ENCODE measurements at regions not wholly inside any gene's neighbourhood (a gene's known extent, or its start where the extent isn't known, plus 50 kb on each side); places are given as distances from the start of the nearest gene placed in this dataset.
"Not testable (repeated sequence)": the region's sequence is repeated elsewhere in the genome, so short reads cannot be mapped to it uniquely, and the experiment has no call there.

DNA sequence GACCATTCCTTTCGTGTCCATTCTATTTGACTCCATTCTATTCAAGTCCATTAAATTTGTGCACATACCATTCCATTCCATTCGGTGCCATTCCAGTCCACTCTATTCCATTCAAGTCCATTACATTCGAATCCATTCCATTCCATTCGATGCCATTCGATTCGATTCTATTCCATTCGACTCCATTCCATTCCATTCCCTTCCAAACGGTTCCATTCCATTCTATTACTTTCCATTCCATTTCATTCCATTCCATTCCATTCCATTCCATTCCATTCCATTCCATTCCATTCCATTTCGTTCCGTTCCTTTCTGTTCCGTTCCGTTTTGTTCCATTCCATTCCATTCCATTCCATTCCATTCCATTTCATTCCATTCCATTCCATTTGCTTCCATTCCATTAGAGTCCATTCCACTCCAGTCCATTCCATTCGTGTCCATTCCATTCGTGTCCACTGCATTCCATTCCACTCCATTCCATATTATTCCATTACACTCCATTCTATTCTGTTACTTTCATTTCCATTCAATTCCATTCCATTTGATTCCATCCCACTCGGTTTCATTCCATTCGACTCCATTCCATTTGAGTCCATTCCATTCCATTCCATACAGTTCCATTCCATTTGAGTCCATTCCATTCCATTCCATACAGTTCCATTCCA is 2595.3 kb upstream of the TPTE start:
- TF ChIP-seq POLR2AphosphoS5, POLR2A (IDR thresholded peaks at IDR 0.05): not testable (repeated sequence)
- TF ChIP-seq, protein P1, sequence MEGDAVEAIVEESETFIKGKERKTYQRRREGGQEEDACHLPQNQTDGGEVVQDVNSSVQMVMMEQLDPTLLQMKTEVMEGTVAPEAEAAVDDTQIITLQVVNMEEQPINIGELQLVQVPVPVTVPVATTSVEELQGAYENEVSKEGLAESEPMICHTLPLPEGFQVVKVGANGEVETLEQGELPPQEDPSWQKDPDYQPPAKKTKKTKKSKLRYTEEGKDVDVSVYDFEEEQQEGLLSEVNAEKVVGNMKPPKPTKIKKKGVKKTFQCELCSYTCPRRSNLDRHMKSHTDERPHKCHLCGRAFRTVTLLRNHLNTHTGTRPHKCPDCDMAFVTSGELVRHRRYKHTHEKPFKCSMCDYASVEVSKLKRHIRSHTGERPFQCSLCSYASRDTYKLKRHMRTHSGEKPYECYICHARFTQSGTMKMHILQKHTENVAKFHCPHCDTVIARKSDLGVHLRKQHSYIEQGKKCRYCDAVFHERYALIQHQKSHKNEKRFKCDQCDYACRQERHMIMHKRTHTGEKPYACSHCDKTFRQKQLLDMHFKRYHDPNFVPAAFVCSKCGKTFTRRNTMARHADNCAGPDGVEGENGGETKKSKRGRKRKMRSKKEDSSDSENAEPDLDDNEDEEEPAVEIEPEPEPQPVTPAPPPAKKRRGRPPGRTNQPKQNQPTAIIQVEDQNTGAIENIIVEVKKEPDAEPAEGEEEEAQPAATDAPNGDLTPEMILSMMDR (IDR thresholded peaks at IDR 0.05): not testable (repeated sequence)
